Testis (tissue), 2 donors: ENCODE measurements at regions not wholly inside any gene's neighbourhood (a gene's known extent, or its start where the extent isn't known, plus 50 kb on each side); places are given as distances from the start of the nearest gene placed in this dataset.

Experiments
- POLR2A ChIP-seq: fragments of 450-650 bp; IDR thresholded peaks from one replicate; pipeline ENCODE4 v1.6.1; 2017; ENCODE audit warnings: antibody characterized with exemption, mild to moderate bottlenecking, moderate library complexity
- TF ChIP-seq, protein P1 (sequence below), 3 experiments: fragments of 450-650 bp in 2 of 3; fragments of 200-600 bp in 1 of 3; sonication (generic) in 1 of 3; IDR thresholded peaks; one replicate each; pipeline ENCODE4 v1.5.1; 2016 to 2019; ENCODE audit warnings: antibody characterized with exemption in 3 of 3, mild to moderate bottlenecking in 2 of 3, moderate library complexity in 1 of 3

DNA sequence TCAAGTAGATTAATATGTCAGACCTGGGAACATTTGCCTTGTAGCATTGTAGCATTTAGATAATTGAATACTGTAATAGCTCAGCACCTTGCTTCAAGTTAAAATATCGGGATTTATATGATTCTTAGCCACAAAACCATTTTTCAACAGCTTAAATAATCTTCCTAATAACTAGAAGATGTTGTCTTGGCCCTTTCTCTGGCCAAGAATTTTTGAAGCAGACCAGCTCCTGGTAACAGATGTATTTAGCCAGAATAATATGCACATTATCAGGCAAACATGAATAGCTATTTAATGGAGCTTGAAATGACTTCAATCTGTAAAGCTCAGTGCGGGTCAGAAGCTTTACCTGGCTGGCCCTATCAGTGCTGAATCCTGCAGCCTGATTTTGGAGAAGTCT, 913.1 kb downstream of the AACS start:
- TF ChIP-seq, protein P1, sequence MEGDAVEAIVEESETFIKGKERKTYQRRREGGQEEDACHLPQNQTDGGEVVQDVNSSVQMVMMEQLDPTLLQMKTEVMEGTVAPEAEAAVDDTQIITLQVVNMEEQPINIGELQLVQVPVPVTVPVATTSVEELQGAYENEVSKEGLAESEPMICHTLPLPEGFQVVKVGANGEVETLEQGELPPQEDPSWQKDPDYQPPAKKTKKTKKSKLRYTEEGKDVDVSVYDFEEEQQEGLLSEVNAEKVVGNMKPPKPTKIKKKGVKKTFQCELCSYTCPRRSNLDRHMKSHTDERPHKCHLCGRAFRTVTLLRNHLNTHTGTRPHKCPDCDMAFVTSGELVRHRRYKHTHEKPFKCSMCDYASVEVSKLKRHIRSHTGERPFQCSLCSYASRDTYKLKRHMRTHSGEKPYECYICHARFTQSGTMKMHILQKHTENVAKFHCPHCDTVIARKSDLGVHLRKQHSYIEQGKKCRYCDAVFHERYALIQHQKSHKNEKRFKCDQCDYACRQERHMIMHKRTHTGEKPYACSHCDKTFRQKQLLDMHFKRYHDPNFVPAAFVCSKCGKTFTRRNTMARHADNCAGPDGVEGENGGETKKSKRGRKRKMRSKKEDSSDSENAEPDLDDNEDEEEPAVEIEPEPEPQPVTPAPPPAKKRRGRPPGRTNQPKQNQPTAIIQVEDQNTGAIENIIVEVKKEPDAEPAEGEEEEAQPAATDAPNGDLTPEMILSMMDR (IDR thresholded peaks at IDR 0.05): no peak
- TF ChIP-seq POLR2A: no peak
